WTC11 (cell line): ENCODE measurements at regions not wholly inside any gene's neighbourhood (a gene's known extent, or its start where the extent isn't known, plus 50 kb on each side); places are given as distances from the start of the nearest gene placed in this dataset.

Experiments used
- TF ChIP-seq, protein P1 (sequence below): sonication (generic); formaldehyde crosslinking; conservative IDR thresholded peaks from 2 replicates; pipeline ENCODE4 v1.8.1; 2022; ENCODE audit warnings: mild to moderate bottlenecking, missing genetic modification reagents
- TF ChIP-seq, protein P2 (sequence below): fragments of 200-600 bp; IDR thresholded peaks from 2 replicates; pipeline ENCODE4 v1.8.0; 2022; ENCODE audit warnings: antibody characterized with exemption

GRCh38 chr10:62734781-62735463 lies 69.6 kb upstream of the ADO start:
- TF ChIP-seq, protein P1, sequence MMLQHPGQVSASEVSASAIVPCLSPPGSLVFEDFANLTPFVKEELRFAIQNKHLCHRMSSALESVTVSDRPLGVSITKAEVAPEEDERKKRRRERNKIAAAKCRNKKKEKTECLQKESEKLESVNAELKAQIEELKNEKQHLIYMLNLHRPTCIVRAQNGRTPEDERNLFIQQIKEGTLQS (CRISPR knock-in tag): no peak
- TF ChIP-seq, protein P2, sequence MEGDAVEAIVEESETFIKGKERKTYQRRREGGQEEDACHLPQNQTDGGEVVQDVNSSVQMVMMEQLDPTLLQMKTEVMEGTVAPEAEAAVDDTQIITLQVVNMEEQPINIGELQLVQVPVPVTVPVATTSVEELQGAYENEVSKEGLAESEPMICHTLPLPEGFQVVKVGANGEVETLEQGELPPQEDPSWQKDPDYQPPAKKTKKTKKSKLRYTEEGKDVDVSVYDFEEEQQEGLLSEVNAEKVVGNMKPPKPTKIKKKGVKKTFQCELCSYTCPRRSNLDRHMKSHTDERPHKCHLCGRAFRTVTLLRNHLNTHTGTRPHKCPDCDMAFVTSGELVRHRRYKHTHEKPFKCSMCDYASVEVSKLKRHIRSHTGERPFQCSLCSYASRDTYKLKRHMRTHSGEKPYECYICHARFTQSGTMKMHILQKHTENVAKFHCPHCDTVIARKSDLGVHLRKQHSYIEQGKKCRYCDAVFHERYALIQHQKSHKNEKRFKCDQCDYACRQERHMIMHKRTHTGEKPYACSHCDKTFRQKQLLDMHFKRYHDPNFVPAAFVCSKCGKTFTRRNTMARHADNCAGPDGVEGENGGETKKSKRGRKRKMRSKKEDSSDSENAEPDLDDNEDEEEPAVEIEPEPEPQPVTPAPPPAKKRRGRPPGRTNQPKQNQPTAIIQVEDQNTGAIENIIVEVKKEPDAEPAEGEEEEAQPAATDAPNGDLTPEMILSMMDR: no peak
